PC-9 (cell line): ENCODE measurements at regions not wholly inside any gene's neighbourhood (a gene's known extent, or its start where the extent isn't known, plus 50 kb on each side); places are given as distances from the start of the nearest gene placed in this dataset.

Experiments
- BruUV-seq: library from RNA; stranded (reverse); fragments of 400-500 nt; replicated peaks from 2 replicates; lab custom pipeline; 2021; lab: Mats Ljungman, UMichigan
- CTCF ChIA-PET: fragments of 300-600 bp; sonication (Branson Sonifier 250); formaldehyde crosslinking; loops from one replicate; lab custom pipeline; 2022; ENCODE audit warnings: antibody characterized with exemption; lab: Charles Lee
- POLR2A ChIA-PET: fragments of 300-600 bp; sonication (Branson Sonifier 250); formaldehyde crosslinking; loops from one replicate; lab custom pipeline; 2022; ENCODE audit warnings: antibody characterized with exemption; ENCODE audit not compliant: unreplicated experiment; lab: Charles Lee
- DNase-seq, 2 experiments: peaks; one replicate each; pipeline versions ENCODE4 v3.0.0 to v3.0.0-alpha.2; 2015 to 2022; ENCODE audit warnings: mixed read lengths in 1 of 2
- H2AFZ ChIP-seq: fragments of 200-600 bp; sonication (generic); 2 replicates; pipeline ENCODE4 v1.8.1; 2017; ENCODE audit warnings: antibody characterized with exemption
- H3F3A ChIP-seq: fragments of 200-600 bp; sonication (generic); 2 replicates; pipeline ENCODE4 v1.8.1; 2017; ENCODE audit warnings: antibody characterized with exemption, mild to moderate bottlenecking, low read depth; ENCODE audit not compliant: insufficient read depth
- H3K27ac ChIP-seq: fragments of 200-600 bp; sonication (generic); 2 replicates; pipeline ENCODE4 v1.6.1; 2016; ENCODE audit warnings: mixed run types
- H3K27me3 ChIP-seq: fragments of 200-600 bp; sonication (generic); 2 replicates; pipeline ENCODE4 v1.6.1; 2016; ENCODE audit warnings: low read depth, mixed run types; ENCODE audit not compliant: insufficient read depth
- H3K36me3 ChIP-seq: fragments of 200-600 bp; sonication (generic); 2 replicates; pipeline ENCODE4 v1.6.1; 2016; ENCODE audit warnings: low read depth, mixed run types
- H3K4me1 ChIP-seq: fragments of 200-600 bp; sonication (generic); replicated peaks from 2 replicates; pipeline ENCODE4 v1.6.1; 2016; ENCODE audit warnings: mixed run types; ENCODE audit not compliant: insufficient read depth
- H3K4me2 ChIP-seq: fragments of 200-600 bp; sonication (generic); 2 replicates; pipeline ENCODE4 v1.6.1; 2017; ENCODE audit warnings: mixed run types
- H3K4me3 ChIP-seq: fragments of 200-600 bp; sonication (generic); 2 replicates; pipeline ENCODE4 v1.6.1; 2016; ENCODE audit warnings: mixed run types
- H3K79me2 ChIP-seq: fragments of 200-600 bp; sonication (generic); 2 replicates; pipeline ENCODE4 v1.6.1; 2017; ENCODE audit warnings: low read depth, mixed run types
- H3K9me2 ChIP-seq: fragments of 200-600 bp; sonication (generic); 2 replicates; pipeline ENCODE4 v1.8.1; 2017; ENCODE audit warnings: mild to moderate bottlenecking; ENCODE audit not compliant: insufficient read depth
- H3K9me3 ChIP-seq: fragments of 200-600 bp; sonication (generic); 2 replicates; pipeline ENCODE4 v1.8.1; 2016; ENCODE audit warnings: low read depth; ENCODE audit not compliant: insufficient read depth
- H4K20me1 ChIP-seq: fragments of 200-600 bp; sonication (generic); 2 replicates; pipeline ENCODE4 v1.8.1; 2017; ENCODE audit not compliant: insufficient read depth
- EZH2 ChIP-seq: fragments of 200-600 bp; sonication (generic); IDR thresholded peaks from 2 replicates; pipeline ENCODE4 v1.8.0; 2017; ENCODE audit warnings: antibody characterized with exemption, low read depth
- intact Hi-C: fragments of 100-400 bp; cut with micrococcal nuclease; formaldehyde crosslinking; loops from one replicate; pipeline ENCODE4 v1.10.0; 2022; ENCODE audit not compliant: unreplicated experiment
- TF ChIP-seq, protein P1 (sequence below): fragments of 200-600 bp; sonication (generic); conservative IDR thresholded peaks from 2 replicates; pipeline ENCODE4 v1.6.1; 2017; ENCODE audit warnings: mixed run types, antibody characterized with exemption, mild to moderate bottlenecking, moderate library complexity

DNA sequence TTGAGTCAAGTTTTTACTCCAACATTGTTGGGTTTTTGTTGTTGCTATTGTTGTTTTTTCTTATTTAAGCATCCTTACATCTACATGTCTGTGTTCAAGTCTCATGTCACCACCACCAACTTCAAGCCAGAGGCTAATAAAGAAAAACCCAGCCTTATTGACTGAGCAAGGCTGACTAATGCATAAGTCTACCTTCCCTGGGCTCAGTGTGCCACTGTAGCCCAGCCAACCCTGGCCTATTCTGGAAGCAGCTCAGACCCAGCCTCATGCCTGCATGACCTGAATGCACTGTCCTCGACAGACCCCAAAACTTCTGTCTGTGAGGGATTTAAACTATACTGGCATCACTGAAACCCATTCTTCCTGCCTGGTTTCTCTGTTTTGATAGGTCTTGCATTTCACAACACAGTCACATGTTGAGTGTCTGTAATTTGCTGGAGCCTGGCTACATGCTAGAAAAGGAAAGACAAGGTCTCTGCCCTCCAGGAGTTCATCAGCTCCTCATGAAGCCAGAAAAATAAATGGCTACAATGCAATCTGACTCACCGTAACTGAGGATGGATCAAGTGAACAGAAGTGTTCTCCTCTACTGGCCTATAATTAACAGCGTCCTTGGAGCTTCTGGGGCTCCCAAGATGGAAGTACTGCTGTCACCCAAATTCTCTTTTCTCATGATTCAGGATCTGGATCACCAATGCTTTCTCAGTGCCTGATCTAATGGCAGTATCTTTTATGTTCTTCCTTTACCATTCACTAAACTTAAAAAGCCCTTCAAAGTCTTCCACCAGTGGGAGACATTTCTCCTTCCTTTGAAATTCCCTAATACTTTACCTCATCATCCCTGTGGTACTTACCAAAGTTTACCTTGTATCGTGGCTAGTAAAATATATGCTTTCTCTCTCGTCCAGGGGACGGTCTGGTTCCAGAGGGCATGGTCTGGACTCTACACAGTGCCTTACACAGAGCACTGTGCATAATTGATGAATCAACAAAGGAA is 103.9 kb upstream of the IFNE start:
- H3K27me3 ChIP-seq: no peaks in the 10 kb centered on the region
- no peaks in the 10 kb centered on the region for H4K20me1 ChIP-seq
- POLR2A ChIA-PET: no interaction called here
- no peak for DNase-seq
- no peaks in the 10 kb centered on the region for H3K36me3 ChIP-seq
- H3K4me2 ChIP-seq: no peak overlapping the region
- H3K4me3 ChIP-seq: no peak overlapping the region
- H3K79me2 ChIP-seq: no peaks in the 10 kb centered on the region; the same call in 1 of the 2 replicates
- TF ChIP-seq, protein P1, sequence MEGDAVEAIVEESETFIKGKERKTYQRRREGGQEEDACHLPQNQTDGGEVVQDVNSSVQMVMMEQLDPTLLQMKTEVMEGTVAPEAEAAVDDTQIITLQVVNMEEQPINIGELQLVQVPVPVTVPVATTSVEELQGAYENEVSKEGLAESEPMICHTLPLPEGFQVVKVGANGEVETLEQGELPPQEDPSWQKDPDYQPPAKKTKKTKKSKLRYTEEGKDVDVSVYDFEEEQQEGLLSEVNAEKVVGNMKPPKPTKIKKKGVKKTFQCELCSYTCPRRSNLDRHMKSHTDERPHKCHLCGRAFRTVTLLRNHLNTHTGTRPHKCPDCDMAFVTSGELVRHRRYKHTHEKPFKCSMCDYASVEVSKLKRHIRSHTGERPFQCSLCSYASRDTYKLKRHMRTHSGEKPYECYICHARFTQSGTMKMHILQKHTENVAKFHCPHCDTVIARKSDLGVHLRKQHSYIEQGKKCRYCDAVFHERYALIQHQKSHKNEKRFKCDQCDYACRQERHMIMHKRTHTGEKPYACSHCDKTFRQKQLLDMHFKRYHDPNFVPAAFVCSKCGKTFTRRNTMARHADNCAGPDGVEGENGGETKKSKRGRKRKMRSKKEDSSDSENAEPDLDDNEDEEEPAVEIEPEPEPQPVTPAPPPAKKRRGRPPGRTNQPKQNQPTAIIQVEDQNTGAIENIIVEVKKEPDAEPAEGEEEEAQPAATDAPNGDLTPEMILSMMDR: no peak
- TF ChIP-seq EZH2: no peak
- CTCF ChIA-PET: no interaction called here
- peaks cover 16% of the 10 kb centered on the region for H3K4me1 ChIP-seq
- intact Hi-C loops: no loop called here
- H3K9me3 ChIP-seq: no peaks in the 10 kb centered on the region
- no peaks in the 10 kb centered on the region for H3K9me2 ChIP-seq
- BruUV-seq: no TSS peak
- peaks cover 6% of the 10 kb centered on the region for H3F3A ChIP-seq
- no peak overlapping the region for H2AFZ ChIP-seq
- H3K27ac ChIP-seq: no peak overlapping the region

DNA sequence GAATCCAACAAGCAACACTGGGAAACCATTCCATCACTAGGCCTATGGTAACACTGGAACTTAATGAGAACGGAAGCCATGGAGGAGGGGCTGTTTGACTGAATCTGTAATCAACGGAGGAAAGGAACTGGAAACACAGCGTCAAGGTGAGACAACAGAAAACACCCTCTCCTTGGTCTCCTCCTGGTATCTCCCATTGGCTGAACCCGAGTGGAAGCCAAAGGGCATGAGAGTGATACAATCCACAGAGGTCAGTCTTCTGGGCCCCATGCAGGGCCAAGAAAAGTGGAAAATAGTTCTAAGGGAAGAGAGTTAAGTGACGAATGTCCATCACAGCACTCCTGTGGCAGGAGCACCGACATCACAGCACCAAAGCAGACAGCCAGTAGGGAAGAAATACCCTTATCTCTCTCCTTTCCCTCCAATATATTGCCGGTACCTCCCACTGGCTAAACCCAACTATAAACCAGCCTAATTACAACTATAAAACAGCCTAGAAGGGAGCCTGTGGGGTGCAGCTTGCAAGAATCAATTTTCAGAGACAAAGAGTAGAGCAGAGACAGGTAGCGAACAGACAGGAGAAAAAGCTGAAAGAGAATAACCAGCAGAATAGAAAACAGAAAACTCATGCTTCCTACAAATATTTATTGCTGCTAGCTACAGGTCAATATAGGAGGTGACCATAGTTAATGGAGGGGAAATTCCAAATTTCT is 107.4 kb upstream of the IFNE start:
- Histone ChIP-seq H3K27ac (peak overlapping the region; percentile 98; the same call in 1 of the 2 replicates), H3K36me3 (no peaks in the 10 kb centered on the region), H2AFZ (no peak overlapping the region), H3K79me2 (no peaks in the 10 kb centered on the region; the same call in 1 of the 2 replicates), H4K20me1 (no peaks in the 10 kb centered on the region), H3K4me3 (peak overlapping the region; percentile 50; the same call in 1 of the 2 replicates), H3K27me3 (no peaks in the 10 kb centered on the region), H3K9me3 (no peaks in the 10 kb centered on the region), H3K4me1 (peaks cover 32% of the 10 kb centered on the region), H3F3A (peaks cover 21% of the 10 kb centered on the region), H3K9me2 (no peaks in the 10 kb centered on the region), H3K4me2 (peak overlapping the region; percentile 79)
- ChIA-PET POLR2A (interaction anchor here (0.6 kb wide), 1 partner anchor 192 kb away, joined by 5 read pairs; no protein-coding TSS in a partner anchor), CTCF (no interaction called here)
- intact Hi-C loops: loop anchor here (1.0 to 5.0 kb wide), 3 partner anchors 13 to 96 kb away; no protein-coding TSS in a partner anchor
- peak in 1 of 2 experiments; percentile 37 for DNase-seq
- TF ChIP-seq, protein P1: no peak
- no peak for TF ChIP-seq EZH2
- TSS peak; percentile 72 for BruUV-seq
